ENCODE measurements at regions not wholly inside any gene's neighbourhood (a gene's known extent, or its start where the extent isn't known, plus 50 kb on each side); places are given as distances from the start of the nearest gene placed in this dataset.
"Not testable (repeated sequence)": the region's sequence is repeated elsewhere in the genome, so short reads cannot be mapped to it uniquely, and the experiment has no call there.

DNA sequence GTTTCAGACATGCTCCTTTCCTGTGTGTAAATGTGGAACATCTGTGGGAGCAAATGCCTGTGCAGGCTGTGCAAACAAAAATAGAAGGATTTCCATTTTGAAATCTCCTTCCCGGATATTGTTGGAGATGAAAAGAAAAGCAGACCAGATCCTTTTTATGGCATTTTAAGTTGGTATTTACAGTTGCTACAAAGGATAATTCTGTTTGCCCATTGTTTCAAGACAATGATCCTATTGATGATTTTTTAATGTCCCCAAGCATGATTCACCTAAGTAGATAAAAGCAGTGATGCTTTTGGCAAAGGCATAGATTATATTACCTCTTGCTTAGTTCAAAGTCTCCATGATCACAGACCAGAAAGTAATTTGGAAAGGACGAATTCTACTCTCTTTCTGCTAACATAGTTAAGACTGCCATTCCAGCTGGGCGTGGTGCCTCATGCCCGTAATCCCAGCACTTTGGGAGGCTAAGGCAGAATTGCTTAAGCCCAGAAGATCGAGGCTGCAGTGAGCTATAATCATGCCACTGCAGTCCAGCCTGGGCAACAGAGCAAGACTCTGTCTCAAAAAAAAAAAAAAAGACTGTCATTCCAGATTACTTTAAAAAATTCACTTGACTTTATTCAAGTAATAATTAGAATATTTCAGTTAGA lies 209.6 kb upstream of the SLC39A10 start:
- no peak for DNase-seq (ENCODE audit: low spot score)
- TF ChIP-seq, protein P1, sequence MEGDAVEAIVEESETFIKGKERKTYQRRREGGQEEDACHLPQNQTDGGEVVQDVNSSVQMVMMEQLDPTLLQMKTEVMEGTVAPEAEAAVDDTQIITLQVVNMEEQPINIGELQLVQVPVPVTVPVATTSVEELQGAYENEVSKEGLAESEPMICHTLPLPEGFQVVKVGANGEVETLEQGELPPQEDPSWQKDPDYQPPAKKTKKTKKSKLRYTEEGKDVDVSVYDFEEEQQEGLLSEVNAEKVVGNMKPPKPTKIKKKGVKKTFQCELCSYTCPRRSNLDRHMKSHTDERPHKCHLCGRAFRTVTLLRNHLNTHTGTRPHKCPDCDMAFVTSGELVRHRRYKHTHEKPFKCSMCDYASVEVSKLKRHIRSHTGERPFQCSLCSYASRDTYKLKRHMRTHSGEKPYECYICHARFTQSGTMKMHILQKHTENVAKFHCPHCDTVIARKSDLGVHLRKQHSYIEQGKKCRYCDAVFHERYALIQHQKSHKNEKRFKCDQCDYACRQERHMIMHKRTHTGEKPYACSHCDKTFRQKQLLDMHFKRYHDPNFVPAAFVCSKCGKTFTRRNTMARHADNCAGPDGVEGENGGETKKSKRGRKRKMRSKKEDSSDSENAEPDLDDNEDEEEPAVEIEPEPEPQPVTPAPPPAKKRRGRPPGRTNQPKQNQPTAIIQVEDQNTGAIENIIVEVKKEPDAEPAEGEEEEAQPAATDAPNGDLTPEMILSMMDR (IDR thresholded peaks at IDR 0.05; ENCODE audit: extremely low read depth, missing control alignments) = no peak

DNA sequence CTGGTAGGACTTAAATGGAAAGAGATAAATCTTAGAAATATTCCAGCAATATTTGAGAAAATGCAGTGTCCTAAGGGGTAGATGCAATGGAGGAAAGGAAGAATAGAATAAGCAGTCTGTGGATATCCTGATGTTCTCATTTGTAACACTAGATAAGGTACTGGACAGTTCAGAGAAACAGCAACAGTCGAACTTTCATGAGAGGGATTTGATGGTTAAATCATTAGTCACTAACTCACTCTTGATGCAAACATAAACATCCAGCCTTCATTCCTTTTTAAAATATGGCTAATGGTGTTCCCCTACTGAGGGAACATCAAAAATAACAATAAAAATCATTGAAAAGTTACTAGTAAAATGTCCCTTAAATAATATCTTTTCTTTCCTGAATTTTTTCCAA lies 211.4 kb upstream of the SLC39A10 start:
- TF ChIP-seq, protein P1 (IDR thresholded peaks at IDR 0.05; ENCODE audit: extremely low read depth, missing control alignments) = no peak
- DNase-seq (ENCODE audit: low spot score) = no peak

DNA sequence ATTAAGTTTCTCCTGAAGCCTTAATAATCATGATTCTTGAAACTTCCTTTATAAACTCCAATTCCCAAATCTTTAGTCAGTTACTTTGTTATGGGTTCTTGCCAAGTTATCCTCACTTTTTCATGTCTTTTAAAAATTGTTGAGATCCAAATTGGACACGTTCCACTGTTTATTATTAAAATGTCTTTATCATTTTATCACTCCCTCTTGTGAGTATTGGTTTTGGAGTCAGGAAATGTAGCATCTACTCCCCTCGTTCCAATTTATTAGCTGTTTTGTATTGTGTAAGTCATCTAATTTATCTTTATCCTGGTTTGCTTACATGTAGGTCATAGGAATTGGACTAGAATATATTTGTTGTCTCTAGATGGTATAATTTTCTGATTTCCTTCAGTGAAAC lies 213.1 kb upstream of the SLC39A10 start:
- no peak for DNase-seq (ENCODE audit: low spot score)
- TF ChIP-seq, protein P1 (IDR thresholded peaks at IDR 0.05; ENCODE audit: extremely low read depth, missing control alignments) = no peak

DNA sequence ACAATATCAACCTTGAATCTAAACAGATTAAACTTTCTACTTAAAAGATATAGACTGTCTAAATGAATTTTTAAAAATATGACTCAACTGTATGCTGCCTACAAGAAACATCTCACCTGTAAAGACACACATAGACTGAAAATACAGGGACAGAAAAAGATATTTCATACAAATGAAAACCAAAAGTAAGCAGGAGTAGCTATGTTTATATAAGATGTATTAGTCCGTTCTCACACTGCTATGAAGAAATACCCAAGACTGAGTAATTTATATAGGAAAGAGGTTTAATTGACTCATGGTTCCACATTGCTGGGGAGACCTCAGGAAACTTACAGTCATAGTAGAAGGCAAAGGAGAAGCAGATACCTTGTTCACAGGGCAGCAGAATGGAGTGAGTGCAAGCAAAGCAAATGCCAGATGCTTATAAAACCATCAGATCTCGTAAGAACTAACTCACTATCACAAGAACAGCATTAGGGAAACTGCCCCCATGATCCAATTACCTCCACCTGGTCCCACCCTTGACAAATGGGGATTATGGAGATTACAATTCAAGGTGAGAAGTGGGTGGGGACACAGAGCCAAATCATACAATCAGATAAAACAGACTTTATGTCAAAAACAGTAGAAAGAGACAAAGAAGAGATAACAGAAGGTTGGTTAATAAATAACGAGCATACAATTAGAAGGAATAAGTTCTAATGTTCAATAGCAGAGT lies 214.4 kb upstream of the SLC39A10 start:
- DNase-seq (ENCODE audit: low spot score) = no peak
- TF ChIP-seq, protein P1 (IDR thresholded peaks at IDR 0.05; ENCODE audit: extremely low read depth, missing control alignments) = no peak

DNA sequence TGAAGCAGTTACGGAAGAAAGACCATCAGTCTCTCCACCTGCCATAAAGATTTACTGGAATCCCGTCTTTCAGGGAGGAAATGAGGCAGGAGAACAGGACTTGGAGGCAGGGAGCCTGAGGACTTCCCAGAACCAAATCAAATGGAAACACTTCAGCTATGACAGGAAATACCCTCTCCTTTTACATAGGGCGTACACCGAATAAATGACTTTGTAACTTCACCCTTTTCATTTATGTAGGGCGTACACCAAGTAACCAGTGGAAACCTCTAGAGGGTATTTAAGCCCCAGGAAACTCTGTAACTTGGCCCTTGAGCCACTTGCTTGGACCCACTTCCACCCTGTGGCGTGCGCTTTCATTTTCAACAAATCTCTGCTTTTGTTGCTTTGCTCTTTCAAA lies 218.3 kb upstream of the SLC39A10 start:
- TF ChIP-seq, protein P1 (IDR thresholded peaks at IDR 0.05; ENCODE audit: extremely low read depth, missing control alignments) = no peak

DNA sequence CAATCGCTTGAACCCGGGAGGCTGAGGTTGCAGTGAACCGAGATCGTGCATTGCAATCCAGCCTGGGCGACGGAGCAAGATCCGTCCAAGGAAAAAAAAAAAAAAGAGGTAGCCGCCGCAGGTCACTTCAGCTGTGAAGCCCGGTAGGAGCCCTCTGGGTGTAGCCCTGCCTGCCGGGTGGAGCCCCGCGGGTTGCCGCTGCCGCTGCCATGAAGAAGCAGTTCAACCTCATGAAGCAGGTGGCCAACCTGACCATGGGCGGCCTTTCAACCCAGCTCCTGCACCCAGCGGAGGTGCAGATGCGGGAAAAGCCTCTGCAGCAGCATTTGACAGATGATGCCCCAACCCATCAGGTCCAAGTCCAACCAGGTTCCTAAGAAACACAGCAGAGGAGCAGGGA lies 219.5 kb upstream of the SLC39A10 start:
- TF ChIP-seq, protein P1 (IDR thresholded peaks at IDR 0.05; ENCODE audit: extremely low read depth, missing control alignments) = no peak
- DNase-seq (ENCODE audit: low spot score) = no peak

More for the DNA sequence above, 218.3 kb upstream of the SLC39A10 start:
- no peak for DNase-seq (ENCODE audit: low spot score)

DNA sequence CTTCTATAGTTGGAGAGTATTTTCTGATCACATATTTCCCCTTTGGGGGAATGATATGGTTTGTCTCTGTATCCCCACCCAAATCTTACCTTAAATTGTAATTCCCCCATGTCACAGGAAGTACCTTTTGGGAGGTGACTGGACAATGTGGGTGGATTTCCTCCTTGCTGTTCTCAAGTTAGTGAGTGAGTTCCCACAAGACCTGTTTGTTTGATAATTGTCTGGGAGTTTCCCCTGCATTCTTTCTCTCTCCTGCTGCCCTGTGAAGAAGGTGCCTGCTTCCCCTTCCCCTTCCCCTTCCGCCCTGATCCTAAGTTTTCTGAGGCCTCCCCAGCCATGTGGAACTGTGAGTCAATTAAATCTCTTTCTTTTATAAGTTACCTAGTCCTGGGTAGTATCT lies 222.7 kb upstream of the SLC39A10 start:
- no peak for DNase-seq (ENCODE audit: low spot score)
- TF ChIP-seq, protein P1 (IDR thresholded peaks at IDR 0.05; ENCODE audit: extremely low read depth, missing control alignments) = no peak

DNA sequence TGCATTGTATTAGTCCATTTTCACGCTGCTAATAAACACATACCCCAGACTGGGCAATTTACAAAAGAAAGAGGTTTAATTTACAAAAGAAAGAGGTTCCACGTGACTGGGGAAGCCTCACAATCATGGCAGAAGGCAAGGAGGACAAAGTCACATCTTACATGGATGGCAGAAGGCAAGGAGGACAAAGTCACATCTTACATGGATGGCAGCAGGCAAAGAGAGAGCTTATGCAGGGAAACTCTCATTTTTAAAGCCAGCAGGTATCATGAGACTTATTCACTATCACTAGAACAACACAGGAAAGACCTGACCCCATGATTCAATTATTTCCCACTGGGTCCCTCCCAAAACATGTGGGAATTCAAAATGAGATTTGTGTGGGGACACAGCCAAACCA lies 223.3 kb upstream of the SLC39A10 start:
- not testable (repeated sequence) for DNase-seq (ENCODE audit: low spot score)

Data from GM20000 (cell line).